GM23248 (cell line): ENCODE measurements at regions not wholly inside any gene's neighbourhood (a gene's known extent, or its start where the extent isn't known, plus 50 kb on each side); places are given as distances from the start of the nearest gene placed in this dataset.

Experiments
- EZH2 ChIP-seq: fragments of 200-600 bp; sonication (generic); IDR thresholded peaks from 2 replicates; pipeline ENCODE4 v1.6.1; 2018; ENCODE audit warnings: antibody characterized with exemption, mild to moderate bottlenecking; ENCODE audit not compliant: insufficient read depth, poor library complexity, severe bottlenecking
- EZH2phosphoT487 ChIP-seq: fragments of 200-600 bp; sonication (generic); IDR thresholded peaks from 2 replicates; pipeline ENCODE4 v1.6.1; 2018; ENCODE audit warnings: antibody characterized with exemption, moderate library complexity, mild to moderate bottlenecking, low read depth; ENCODE audit not compliant: insufficient read depth

DNA sequence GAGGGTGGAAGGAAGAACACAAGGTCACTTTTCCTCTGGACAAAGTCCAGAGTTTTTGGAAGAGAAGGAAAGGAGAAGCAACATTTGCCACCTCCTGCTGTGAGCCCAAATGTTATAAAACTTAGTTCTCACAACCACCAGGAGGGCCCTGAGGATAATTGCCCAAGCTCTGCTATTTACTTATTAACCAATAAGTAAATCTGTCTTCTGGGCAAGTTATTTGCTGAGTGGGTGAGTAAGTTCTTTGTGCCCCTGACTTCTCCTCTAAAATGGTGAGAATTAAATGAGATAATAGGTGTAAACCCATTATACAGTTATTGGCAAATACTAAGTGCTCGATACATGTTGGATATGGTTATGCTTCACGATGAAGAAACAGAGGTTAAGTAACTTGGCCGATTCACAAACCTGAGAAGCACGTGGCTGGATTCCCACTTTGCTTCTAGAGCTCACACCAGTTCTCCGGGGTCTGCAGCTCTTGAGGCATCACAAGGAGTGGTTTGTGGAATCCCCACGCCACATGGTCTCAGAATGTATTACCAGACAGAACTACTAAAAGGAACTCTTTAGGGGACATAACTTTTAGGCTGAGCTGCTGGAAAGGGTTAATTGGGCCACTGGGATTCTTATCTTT is 164.1 kb downstream of the MYCN start:
- no peak for TF ChIP-seq EZH2
- TF ChIP-seq EZH2phosphoT487, result no peak
